Dedifferentiated amniotic fluid mesenchymal stem cell (primary cell): ENCODE measurements at regions not wholly inside any gene's neighbourhood (a gene's known extent, or its start where the extent isn't known, plus 50 kb on each side); places are given as distances from the start of the nearest gene placed in this dataset.

Experiments
- DNase-seq: peaks from one replicate; pipeline ENCODE4 v3.0.0-alpha.2; 2016; ENCODE audit errors: extremely low spot score

GRCh38 chr11:115901069-115901468 lies 396.9 kb upstream of the CADM1 start:
- no peak for DNase-seq

GRCh38 chr11:115900111-115900510 lies 395.9 kb upstream of the CADM1 start:
- DNase-seq: no peak

- no peak for DNase-seq
Observed at GRCh38 chr11:115897707-115898106, 393.5 kb upstream of the CADM1 start.

GRCh38 chr11:115896084-115896483 lies 391.9 kb upstream of the CADM1 start:
- no peak for DNase-seq

GRCh38 chr11:115895594-115895993 lies 391.4 kb upstream of the CADM1 start:
- no peak for DNase-seq

GRCh38 chr11:115894176-115894575 lies 390.0 kb upstream of the CADM1 start:
- no peak for DNase-seq

- no peak for DNase-seq
Observed at GRCh38 chr11:115893461-115894099, 389.4 kb upstream of the CADM1 start.

- DNase-seq: no peak
Observed at GRCh38 chr11:115892016-115892415, 387.8 kb upstream of the CADM1 start.

GRCh38 chr11:115891581-115891980 lies 387.4 kb upstream of the CADM1 start:
- DNase-seq: no peak

- DNase-seq: no peak
Observed at GRCh38 chr11:115890500-115890899, 386.3 kb upstream of the CADM1 start.

- DNase-seq: no peak
Observed at GRCh38 chr11:115889712-115890111, 385.5 kb upstream of the CADM1 start.

GRCh38 chr11:115887727-115888126 lies 383.5 kb upstream of the CADM1 start:
- DNase-seq: no peak

GRCh38 chr11:115887316-115887715 lies 383.1 kb upstream of the CADM1 start:
- no peak for DNase-seq

- DNase-seq: no peak
Observed at GRCh38 chr11:115886422-115886733, 382.2 kb upstream of the CADM1 start.

- no peak for DNase-seq
Observed at GRCh38 chr11:115885535-115886421, 381.6 kb upstream of the CADM1 start.

- no peak for DNase-seq
Observed at GRCh38 chr11:115884800-115885534, 380.8 kb upstream of the CADM1 start.

GRCh38 chr11:115874843-115875242 lies 370.6 kb upstream of the CADM1 start:
- no peak for DNase-seq

- DNase-seq: no peak
Observed at GRCh38 chr11:115873813-115874212, 369.6 kb upstream of the CADM1 start.

GRCh38 chr11:115872416-115872815 lies 368.2 kb upstream of the CADM1 start:
- no peak for DNase-seq

- no peak for DNase-seq
Observed at GRCh38 chr11:115871161-115871760, 367.0 kb upstream of the CADM1 start.

- no peak for DNase-seq
Observed at GRCh38 chr11:115869780-115870431, 365.7 kb upstream of the CADM1 start.

- no peak for DNase-seq
Observed at GRCh38 chr11:115869131-115869530, 364.9 kb upstream of the CADM1 start.
